OCI-LY7 (cell line): ENCODE measurements at regions not wholly inside any gene's neighbourhood (a gene's known extent, or its start where the extent isn't known, plus 50 kb on each side); places are given as distances from the start of the nearest gene placed in this dataset.

Experiments used
- BruUV-seq: library from RNA; stranded (reverse); fragments of 400-500 nt; replicated peaks from 2 replicates; lab custom pipeline; 2021; lab: Mats Ljungman, UMichigan
- CTCF ChIA-PET: fragments of 300-600 bp; sonication (Branson Sonifier 250); formaldehyde crosslinking; loops from one replicate; lab custom pipeline; 2022; ENCODE audit warnings: antibody characterized with exemption; ENCODE audit not compliant: unreplicated experiment; lab: Charles Lee
- POLR2A ChIA-PET: fragments of 300-600 bp; sonication (Branson Sonifier 250); formaldehyde crosslinking; loops from one replicate; lab custom pipeline; 2022; ENCODE audit warnings: antibody characterized with exemption; lab: Charles Lee
- DNase-seq: peaks from one replicate; pipeline ENCODE4 v3.0.0-alpha.2; 2015; ENCODE audit warnings: low spot score
- H2AFZ ChIP-seq: fragments of 200-600 bp; sonication (generic), shearing (Covaris generic); 2 replicates; pipeline ENCODE4 v1.6.1; 2014; ENCODE audit warnings: mild to moderate bottlenecking, antibody characterized with exemption, low read length, moderate library complexity
- H3K27ac ChIP-seq: fragments of 200-600 bp; sonication (generic); 2 replicates; pipeline ENCODE4 v1.5.1; 2014; ENCODE audit warnings: mixed run types, low read depth, mild to moderate bottlenecking, moderate library complexity, low read length, inconsistent platforms; ENCODE audit not compliant: poor library complexity, severe bottlenecking
- H3K36me3 ChIP-seq: fragments of 200-600 bp; sonication (generic); 2 replicates; pipeline ENCODE4 v1.6.1; 2014; ENCODE audit warnings: mild to moderate bottlenecking, antibody characterized with exemption, low read length, moderate library complexity, mixed read lengths; ENCODE audit not compliant: insufficient read depth
- H3K4me1 ChIP-seq: fragments of 200-600 bp; sonication (generic); 2 replicates; pipeline ENCODE4 v1.5.1; 2014; ENCODE audit warnings: mild to moderate bottlenecking, low read length; ENCODE audit not compliant: insufficient read depth, poor library complexity, severe bottlenecking
- H3K4me2 ChIP-seq: fragments of 200-600 bp; sonication (generic); 2 replicates; pipeline ENCODE4 v1.6.1; 2014; ENCODE audit warnings: mild to moderate bottlenecking, low read length
- H3K4me3 ChIP-seq: fragments of 200-600 bp; sonication (generic); 2 replicates; pipeline ENCODE4 v1.5.1; 2014; ENCODE audit warnings: mild to moderate bottlenecking, low read depth, low read length; ENCODE audit not compliant: poor library complexity, severe bottlenecking
- H3K79me2 ChIP-seq: fragments of 200-600 bp; sonication (generic); 2 replicates; pipeline ENCODE4 v1.6.1; 2016; ENCODE audit warnings: low read depth, mild to moderate bottlenecking, low read length, moderate library complexity, mixed read lengths; ENCODE audit not compliant: insufficient read depth
- H3K9me2 ChIP-seq: fragments of 200-600 bp; sonication (generic); 2 replicates; pipeline ENCODE4 v1.6.1; 2016; ENCODE audit warnings: mild to moderate bottlenecking, low read length, mixed read lengths; ENCODE audit not compliant: insufficient read depth
- H3K9me3 ChIP-seq: fragments of 200-600 bp; sonication (generic); 2 replicates; pipeline ENCODE4 v1.6.1; 2014; ENCODE audit warnings: mild to moderate bottlenecking, mixed run types, low read length, mixed read lengths
- H4K20me1 ChIP-seq: fragments of 200-600 bp; sonication (generic); 2 replicates; pipeline ENCODE4 v1.6.1; 2014; ENCODE audit warnings: mild to moderate bottlenecking, antibody characterized with exemption, low read length, moderate library complexity, mixed read lengths; ENCODE audit not compliant: insufficient read depth
- EZH2phosphoT487 ChIP-seq: fragments of 200-600 bp; sonication (generic); IDR thresholded peaks from 2 replicates; pipeline ENCODE4 v1.6.1; 2018; ENCODE audit warnings: low read depth, borderline replicate concordance, mild to moderate bottlenecking, mixed run types, antibody characterized with exemption, low read length, moderate library complexity, mixed read lengths
- intact Hi-C: fragments of 100-400 bp; cut with micrococcal nuclease; formaldehyde crosslinking; loops from one replicate; pipeline ENCODE4 v1.10.0; 2022; ENCODE audit not compliant: unreplicated experiment
- TF ChIP-seq, protein P1 (sequence below): fragments of 200-600 bp; sonication (generic); conservative IDR thresholded peaks from 2 replicates; pipeline ENCODE4 v1.5.1; 2014; ENCODE audit warnings: mild to moderate bottlenecking, antibody characterized with exemption, low read length, moderate library complexity, mixed read lengths

DNA sequence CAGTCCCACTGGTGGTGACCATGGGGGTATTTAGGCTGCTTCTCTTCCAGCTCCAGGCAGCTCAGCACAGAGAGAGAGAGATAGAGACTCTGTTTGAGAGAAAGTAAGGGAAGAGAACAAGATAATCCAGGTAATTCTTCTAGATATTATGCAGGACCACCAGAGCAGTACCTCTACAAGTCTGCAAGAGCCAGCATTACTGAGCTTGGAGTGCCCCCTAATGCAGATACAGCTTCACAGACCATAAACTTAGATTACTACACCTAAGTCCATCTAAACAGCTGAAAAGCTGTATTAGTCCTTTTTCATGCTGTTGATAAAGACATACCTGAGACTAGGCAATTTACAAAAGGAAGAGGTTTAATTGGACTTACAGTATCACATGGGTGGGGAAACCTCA lies 570.3 kb downstream of the LRRIQ3 start:
- intact Hi-C loops: no loop called here
- H3K9me2 ChIP-seq: no peaks in the 10 kb centered on the region
- CTCF ChIA-PET: no interaction called here
- H2AFZ ChIP-seq: no peak overlapping the region
- no peaks in the 10 kb centered on the region for H3K9me3 ChIP-seq
- DNase-seq: no peak
- TF ChIP-seq, protein P1, sequence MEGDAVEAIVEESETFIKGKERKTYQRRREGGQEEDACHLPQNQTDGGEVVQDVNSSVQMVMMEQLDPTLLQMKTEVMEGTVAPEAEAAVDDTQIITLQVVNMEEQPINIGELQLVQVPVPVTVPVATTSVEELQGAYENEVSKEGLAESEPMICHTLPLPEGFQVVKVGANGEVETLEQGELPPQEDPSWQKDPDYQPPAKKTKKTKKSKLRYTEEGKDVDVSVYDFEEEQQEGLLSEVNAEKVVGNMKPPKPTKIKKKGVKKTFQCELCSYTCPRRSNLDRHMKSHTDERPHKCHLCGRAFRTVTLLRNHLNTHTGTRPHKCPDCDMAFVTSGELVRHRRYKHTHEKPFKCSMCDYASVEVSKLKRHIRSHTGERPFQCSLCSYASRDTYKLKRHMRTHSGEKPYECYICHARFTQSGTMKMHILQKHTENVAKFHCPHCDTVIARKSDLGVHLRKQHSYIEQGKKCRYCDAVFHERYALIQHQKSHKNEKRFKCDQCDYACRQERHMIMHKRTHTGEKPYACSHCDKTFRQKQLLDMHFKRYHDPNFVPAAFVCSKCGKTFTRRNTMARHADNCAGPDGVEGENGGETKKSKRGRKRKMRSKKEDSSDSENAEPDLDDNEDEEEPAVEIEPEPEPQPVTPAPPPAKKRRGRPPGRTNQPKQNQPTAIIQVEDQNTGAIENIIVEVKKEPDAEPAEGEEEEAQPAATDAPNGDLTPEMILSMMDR: no peak
- TF ChIP-seq EZH2phosphoT487: no peak
- no TSS peak for BruUV-seq
- H3K4me2 ChIP-seq: no peak overlapping the region
- no peak overlapping the region for H3K4me3 ChIP-seq
- POLR2A ChIA-PET: interaction anchor here (0.6 kb wide), 1 partner anchor 1839 kb away, joined by 5 read pairs; no protein-coding TSS in a partner anchor
- H3K4me1 ChIP-seq: no peaks in the 10 kb centered on the region
- H3K27ac ChIP-seq: no peak overlapping the region
- no peaks in the 10 kb centered on the region for H4K20me1 ChIP-seq
- H3K36me3 ChIP-seq: no peaks in the 10 kb centered on the region
- H3K79me2 ChIP-seq: no peaks in the 10 kb centered on the region

DNA sequence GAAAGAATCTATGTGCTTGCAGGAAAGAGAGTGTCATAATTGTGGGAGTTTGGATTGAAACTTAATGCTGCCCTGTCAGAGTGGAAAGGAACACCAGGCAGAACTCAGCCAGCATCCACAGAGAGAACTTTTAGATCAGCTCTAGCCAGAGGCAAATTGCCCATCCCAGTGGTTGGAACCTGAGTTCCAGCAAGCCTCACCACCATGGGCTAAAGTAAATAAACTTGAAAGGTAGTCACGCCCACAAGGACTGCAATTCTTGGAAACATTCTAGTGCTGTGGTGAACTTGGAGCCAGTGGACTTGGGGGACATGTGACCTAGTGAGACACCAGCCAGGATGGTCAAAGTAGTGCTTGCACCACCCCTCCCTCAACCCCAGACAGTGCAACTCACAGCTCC lies 571.6 kb downstream of the LRRIQ3 start:
- H3K4me2 ChIP-seq: no peak overlapping the region
- BruUV-seq: no TSS peak
- CTCF ChIA-PET: no interaction called here

DNA sequence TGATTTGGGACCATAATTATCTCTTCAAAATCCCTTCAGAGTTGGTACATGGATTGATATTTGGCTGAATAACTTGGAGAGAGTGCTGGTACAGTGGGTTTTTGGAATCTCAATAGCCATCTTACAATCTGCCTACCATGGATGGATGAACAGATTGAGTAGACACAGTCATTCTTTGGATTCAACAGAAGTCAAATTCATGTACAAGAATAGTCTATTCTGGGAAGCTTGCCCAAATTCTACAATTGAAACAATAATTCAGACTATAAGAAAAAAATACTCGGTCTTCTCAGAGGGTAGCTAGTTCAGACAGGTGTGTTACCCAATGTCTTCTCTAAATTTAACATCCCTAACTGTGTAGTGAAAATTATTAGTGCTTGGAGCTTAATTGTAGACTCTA lies 574.0 kb downstream of the LRRIQ3 start:
- BruUV-seq: no TSS peak
- TF ChIP-seq, protein P1: no peak
- Histone ChIP-seq H3K4me3 (no peak overlapping the region), H3K4me1 (no peaks in the 10 kb centered on the region), H3K9me2 (no peaks in the 10 kb centered on the region), H3K4me2 (no peak overlapping the region), H4K20me1 (no peaks in the 10 kb centered on the region), H3K36me3 (no peaks in the 10 kb centered on the region), H3K9me3 (no peaks in the 10 kb centered on the region), H3K79me2 (no peaks in the 10 kb centered on the region), H2AFZ (no peak overlapping the region), H3K27ac (no peak overlapping the region)
- intact Hi-C loops: no loop called here
- ChIA-PET POLR2A (no interaction called here), CTCF (no interaction called here)
- DNase-seq: no peak

More for the DNA sequence above, 571.6 kb downstream of the LRRIQ3 start:
- TF ChIP-seq, protein P1: no peak
- no peak for TF ChIP-seq EZH2phosphoT487
- Histone ChIP-seq H4K20me1 (no peaks in the 10 kb centered on the region), H3K27ac (no peak overlapping the region), H3K36me3 (no peaks in the 10 kb centered on the region), H2AFZ (no peak overlapping the region), H3K4me1 (no peaks in the 10 kb centered on the region), H3K9me3 (no peaks in the 10 kb centered on the region), H3K4me3 (no peak overlapping the region), H3K9me2 (no peaks in the 10 kb centered on the region), H3K79me2 (no peaks in the 10 kb centered on the region)
- intact Hi-C loops: no loop called here
- DNase-seq: no peak
- POLR2A ChIA-PET: no interaction called here
